ENCODE measurements at regions not wholly inside any gene's neighbourhood (a gene's known extent, or its start where the extent isn't known, plus 50 kb on each side); places are given as distances from the start of the nearest gene placed in this dataset.
"Not testable (repeated sequence)": the region's sequence is repeated elsewhere in the genome, so short reads cannot be mapped to it uniquely, and the experiment has no call there.

GRCh38 chr16:34743115-34743514, 1283.7 kb downstream of the TP53TG3F start:
- Histone ChIP-seq H3K9me3 (peaks cover 3% of the 10 kb centered on the region), H3K27me3 (no peaks in the 10 kb centered on the region)

DNA sequence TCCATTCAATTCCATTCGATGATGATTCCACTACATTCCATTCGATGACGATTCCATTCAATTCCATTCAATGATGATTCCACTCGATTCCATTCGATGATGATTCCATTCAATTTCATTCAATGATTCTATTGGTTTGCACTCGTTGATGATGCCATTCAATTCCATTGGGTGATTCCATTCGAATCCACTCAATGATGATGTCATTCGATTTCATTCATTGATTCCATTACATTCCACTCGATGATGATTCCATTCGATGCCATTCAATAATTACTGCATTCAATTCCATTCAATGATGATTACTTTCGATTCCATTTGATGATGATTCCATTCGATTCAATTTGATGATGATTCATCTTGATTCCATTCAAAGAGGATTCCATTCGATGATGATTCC, 1299.4 kb downstream of the TP53TG3F start:
- Histone ChIP-seq H3K9me3 (peaks cover 8% of the 10 kb centered on the region), H3K27me3 (no peaks in the 10 kb centered on the region), H3K4me3 (ENCODE audit: low read depth, low read length) (no peak overlapping the region), H3K4me1 (no peaks in the 10 kb centered on the region), H3K36me3 (no peaks in the 10 kb centered on the region)
- TF ChIP-seq, protein P1, sequence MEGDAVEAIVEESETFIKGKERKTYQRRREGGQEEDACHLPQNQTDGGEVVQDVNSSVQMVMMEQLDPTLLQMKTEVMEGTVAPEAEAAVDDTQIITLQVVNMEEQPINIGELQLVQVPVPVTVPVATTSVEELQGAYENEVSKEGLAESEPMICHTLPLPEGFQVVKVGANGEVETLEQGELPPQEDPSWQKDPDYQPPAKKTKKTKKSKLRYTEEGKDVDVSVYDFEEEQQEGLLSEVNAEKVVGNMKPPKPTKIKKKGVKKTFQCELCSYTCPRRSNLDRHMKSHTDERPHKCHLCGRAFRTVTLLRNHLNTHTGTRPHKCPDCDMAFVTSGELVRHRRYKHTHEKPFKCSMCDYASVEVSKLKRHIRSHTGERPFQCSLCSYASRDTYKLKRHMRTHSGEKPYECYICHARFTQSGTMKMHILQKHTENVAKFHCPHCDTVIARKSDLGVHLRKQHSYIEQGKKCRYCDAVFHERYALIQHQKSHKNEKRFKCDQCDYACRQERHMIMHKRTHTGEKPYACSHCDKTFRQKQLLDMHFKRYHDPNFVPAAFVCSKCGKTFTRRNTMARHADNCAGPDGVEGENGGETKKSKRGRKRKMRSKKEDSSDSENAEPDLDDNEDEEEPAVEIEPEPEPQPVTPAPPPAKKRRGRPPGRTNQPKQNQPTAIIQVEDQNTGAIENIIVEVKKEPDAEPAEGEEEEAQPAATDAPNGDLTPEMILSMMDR (IDR thresholded peaks at IDR 0.05; ENCODE audit: low read depth, low read length): no peak
- DNase-seq: no peak

More at GRCh38 chr16:34743115-34743514, 1283.7 kb downstream of the TP53TG3F start:
- TF ChIP-seq, protein P1 (IDR thresholded peaks at IDR 0.05; ENCODE audit: low read depth, low read length): no peak
- H3K4me1 ChIP-seq: no peaks in the 10 kb centered on the region
- DNase-seq: no peak
- no peaks in the 10 kb centered on the region for H3K36me3 ChIP-seq
- no peak overlapping the region for H3K4me3 ChIP-seq (ENCODE audit: low read depth, low read length)

DNA sequence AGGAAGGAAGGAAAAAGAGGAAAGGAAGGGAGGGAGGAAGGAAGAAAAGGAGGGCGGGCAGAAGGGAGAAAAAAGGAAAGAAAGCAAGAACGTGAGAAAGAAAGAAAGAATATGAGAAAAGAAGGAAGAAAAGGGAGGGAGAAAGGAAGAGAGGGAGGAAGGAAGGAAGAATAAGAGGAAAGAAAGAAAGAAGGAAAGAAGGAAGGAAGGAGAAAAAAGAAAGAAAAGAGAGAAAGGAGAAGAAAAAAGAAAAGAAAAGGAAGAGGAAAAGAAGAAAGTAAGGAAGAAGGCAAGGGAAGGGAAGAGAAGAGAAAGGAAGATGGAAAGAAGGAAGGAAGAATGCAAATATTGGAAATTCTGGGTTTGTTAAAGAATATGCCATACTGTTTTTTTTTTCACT, 1332.4 kb downstream of the TP53TG3F start:
- H3K4me3 ChIP-seq (ENCODE audit: low read depth, low read length); H3K4me1 ChIP-seq; H3K27me3 ChIP-seq; DNase-seq; H3K9me3 ChIP-seq; H3K36me3 ChIP-seq: not testable (repeated sequence)

- H3K4me1 ChIP-seq: no peaks in the 10 kb centered on the region
- H3K36me3 ChIP-seq: no peaks in the 10 kb centered on the region
- no peaks in the 10 kb centered on the region for H3K9me3 ChIP-seq
- TF ChIP-seq, protein P1 (IDR thresholded peaks at IDR 0.05; ENCODE audit: low read depth, low read length): no peak
- no peak overlapping the region for H3K4me3 ChIP-seq (ENCODE audit: low read depth, low read length)
- H3K27me3 ChIP-seq: no peaks in the 10 kb centered on the region
- DNase-seq: no peak
Measured at GRCh38 chr16:34801875-34802274, 1342.5 kb downstream of the TP53TG3F start.

DNA sequence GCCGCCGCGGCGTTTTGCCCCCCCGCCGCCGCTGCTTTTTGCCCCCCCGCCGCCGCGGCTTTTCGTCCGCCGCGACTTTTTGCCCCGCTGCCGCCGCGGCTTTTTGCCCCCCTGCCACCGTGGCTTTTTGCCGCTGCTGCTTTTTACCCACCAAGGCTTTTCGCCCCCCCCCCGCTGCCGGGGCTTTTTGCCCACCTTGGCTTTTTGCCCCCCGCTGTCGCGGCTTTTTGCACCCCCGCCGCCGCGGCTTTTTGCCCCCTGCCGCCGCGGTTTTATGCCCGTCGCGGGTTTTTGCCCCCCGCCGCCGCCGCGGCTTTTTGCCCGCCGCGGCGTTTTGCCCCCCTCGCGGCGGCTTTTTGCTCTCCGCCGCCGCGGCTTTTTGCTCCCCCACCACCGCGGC, 1343.0 kb downstream of the TP53TG3F start:
- Histone ChIP-seq H3K36me3 (no peaks in the 10 kb centered on the region), H3K4me3 (ENCODE audit: low read depth, low read length) (no peak overlapping the region), H3K4me1 (no peaks in the 10 kb centered on the region), H3K27me3 (no peaks in the 10 kb centered on the region), H3K9me3 (no peaks in the 10 kb centered on the region)
- TF ChIP-seq, protein P1 (IDR thresholded peaks at IDR 0.05; ENCODE audit: low read depth, low read length): no peak
- peak; percentile 3 for DNase-seq

- Histone ChIP-seq H3K27me3 (no peaks in the 10 kb centered on the region), H3K4me1 (no peaks in the 10 kb centered on the region), H3K9me3 (no peaks in the 10 kb centered on the region), H3K36me3 (no peaks in the 10 kb centered on the region), H3K4me3 (ENCODE audit: low read depth, low read length) (no peak overlapping the region)
- peak; percentile 5 for DNase-seq
- TF ChIP-seq, protein P1 (IDR thresholded peaks at IDR 0.05; ENCODE audit: low read depth, low read length): no peak
Measured at GRCh38 chr16:34802848-34803599, 1343.6 kb downstream of the TP53TG3F start.

Data from BE2C (cell line).